ENCODE measurements at regions not wholly inside any gene's neighbourhood (a gene's known extent, or its start where the extent isn't known, plus 50 kb on each side); places are given as distances from the start of the nearest gene placed in this dataset.

- TF ChIP-seq, protein P1, sequence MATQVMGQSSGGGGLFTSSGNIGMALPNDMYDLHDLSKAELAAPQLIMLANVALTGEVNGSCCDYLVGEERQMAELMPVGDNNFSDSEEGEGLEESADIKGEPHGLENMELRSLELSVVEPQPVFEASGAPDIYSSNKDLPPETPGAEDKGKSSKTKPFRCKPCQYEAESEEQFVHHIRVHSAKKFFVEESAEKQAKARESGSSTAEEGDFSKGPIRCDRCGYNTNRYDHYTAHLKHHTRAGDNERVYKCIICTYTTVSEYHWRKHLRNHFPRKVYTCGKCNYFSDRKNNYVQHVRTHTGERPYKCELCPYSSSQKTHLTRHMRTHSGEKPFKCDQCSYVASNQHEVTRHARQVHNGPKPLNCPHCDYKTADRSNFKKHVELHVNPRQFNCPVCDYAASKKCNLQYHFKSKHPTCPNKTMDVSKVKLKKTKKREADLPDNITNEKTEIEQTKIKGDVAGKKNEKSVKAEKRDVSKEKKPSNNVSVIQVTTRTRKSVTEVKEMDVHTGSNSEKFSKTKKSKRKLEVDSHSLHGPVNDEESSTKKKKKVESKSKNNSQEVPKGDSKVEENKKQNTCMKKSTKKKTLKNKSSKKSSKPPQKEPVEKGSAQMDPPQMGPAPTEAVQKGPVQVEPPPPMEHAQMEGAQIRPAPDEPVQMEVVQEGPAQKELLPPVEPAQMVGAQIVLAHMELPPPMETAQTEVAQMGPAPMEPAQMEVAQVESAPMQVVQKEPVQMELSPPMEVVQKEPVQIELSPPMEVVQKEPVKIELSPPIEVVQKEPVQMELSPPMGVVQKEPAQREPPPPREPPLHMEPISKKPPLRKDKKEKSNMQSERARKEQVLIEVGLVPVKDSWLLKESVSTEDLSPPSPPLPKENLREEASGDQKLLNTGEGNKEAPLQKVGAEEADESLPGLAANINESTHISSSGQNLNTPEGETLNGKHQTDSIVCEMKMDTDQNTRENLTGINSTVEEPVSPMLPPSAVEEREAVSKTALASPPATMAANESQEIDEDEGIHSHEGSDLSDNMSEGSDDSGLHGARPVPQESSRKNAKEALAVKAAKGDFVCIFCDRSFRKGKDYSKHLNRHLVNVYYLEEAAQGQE (IDR thresholded peaks at IDR 0.05; ENCODE audit: low read depth), result no peak
- TF ChIP-seq SIN3A (IDR thresholded peaks at IDR 0.05; ENCODE audit: low read depth), result no peak
Observed at GRCh38 chr15:70410371-70410985, 312.8 kb upstream of the TLE3 start (continued).

GRCh38 chr15:70409388-70409787 lies 311.7 kb upstream of the TLE3 start:
- no peaks in the 10 kb centered on the region for H3K9me3 ChIP-seq (ENCODE audit: control insufficient read depth in 1 of 2, insufficient read depth in 1 of 2, low read depth in 1 of 2, low read length in 2 of 2)
- RAD21 ChIA-PET (ENCODE audit: low non-redundant PET in 1 of 2, low total read pairs in 2 of 2, uncharacterized antibody in 2 of 2, unreplicated experiment in 2 of 2), result no interaction called here
- DNase-seq (ENCODE audit: low read depth, low spot score) (no peak), ATAC-seq (no peak)
- intact Hi-C loops (cut with micrococcal nuclease), result no loop called here
- no peaks in the 10 kb centered on the region for H3K27me3 ChIP-seq (ENCODE audit: insufficient read depth, low read length)
- H3K9ac ChIP-seq (ENCODE audit: low read length), result no peak overlapping the region
- no peaks in the 10 kb centered on the region for H3K36me3 ChIP-seq (ENCODE audit: control insufficient read depth in 1 of 2, insufficient read depth in 2 of 2, low read length in 2 of 2)
- no peaks in the 10 kb centered on the region for H3K79me2 ChIP-seq (ENCODE audit: insufficient read depth, low read length)
- H3K4me1 ChIP-seq (ENCODE audit: control insufficient read depth in 1 of 2, insufficient read depth in 2 of 2, low read length in 2 of 2), result no peaks in the 10 kb centered on the region
- H3K4me2 ChIP-seq (ENCODE audit: low read length), result no peak overlapping the region
- H3K9me2 ChIP-seq (ENCODE audit: insufficient read depth), result no peaks in the 10 kb centered on the region
- POLR2A ChIA-PET, result no interaction called here
- H3K4me3 ChIP-seq (replicated peaks in 1 of 2; ENCODE audit: low read depth in 1 of 2, low read length in 2 of 2), result no peak overlapping the region
- H2AFZ ChIP-seq (ENCODE audit: low read depth, low read length, poor library complexity, severe bottlenecking), result no peak overlapping the region
- H3K27ac ChIP-seq (ENCODE audit: low read depth, low read length), result no peak overlapping the region
- no TSS peak for BruUV-seq (replicated peaks)
- CTCF ChIA-PET, result no interaction called here
- H4K20me1 ChIP-seq (ENCODE audit: insufficient read depth), result no peaks in the 10 kb centered on the region
- TF ChIP-seq POLR2AphosphoS5 (IDR thresholded peaks at IDR 0.05; ENCODE audit: low read depth, low read length) (no peak), SRF (IDR thresholded peaks at IDR 0.05; ENCODE audit: low read depth) (no peak), RAD21 (IDR thresholded peaks at IDR 0.05; ENCODE audit: low read depth) (no peak), TCF7L2 (IDR thresholded peaks at IDR 0.05; ENCODE audit: borderline replicate concordance, extremely low read depth, insufficient read depth, insufficient read length) (no peak), ZNF274 (IDR thresholded peaks at IDR 0.05; ENCODE audit: low read depth, low read length) (no peak), ELF1 (IDR thresholded peaks at IDR 0.05; ENCODE audit: borderline replicate concordance, low read depth) (no peak), YY1 (IDR thresholded peaks at IDR 0.05; ENCODE audit: extremely low read depth, insufficient replicate concordance, low read depth, low read length) (no peak), ATF3 (IDR thresholded peaks at IDR 0.05) (no peak), ZFX (IDR thresholded peaks at IDR 0.05) (no peak)
